Hepatocyte (in vitro differentiated cells): ENCODE measurements at regions not wholly inside any gene's neighbourhood (a gene's known extent, or its start where the extent isn't known, plus 50 kb on each side); places are given as distances from the start of the nearest gene placed in this dataset.

Experiments used
- EZH2 ChIP-seq: fragments of 200-600 bp; sonication (generic); IDR thresholded peaks from 2 replicates; pipeline ENCODE4 v1.6.1; 2016; ENCODE audit warnings: antibody characterized with exemption, mild to moderate bottlenecking, borderline replicate concordance
- EZH2phosphoT487 ChIP-seq: fragments of 200-600 bp; sonication (generic); IDR thresholded peaks from one replicate; pipeline ENCODE4 v1.6.1; 2018; ENCODE audit warnings: antibody characterized with exemption, mild to moderate bottlenecking, low read depth, moderate library complexity; ENCODE audit not compliant: unreplicated experiment, severe bottlenecking
- TF ChIP-seq, protein P1 (sequence below): fragments of 200-600 bp; sonication (generic); IDR thresholded peaks from 2 replicates; pipeline ENCODE4 v1.5.1; 2016; ENCODE audit warnings: antibody characterized with exemption, mild to moderate bottlenecking; ENCODE audit not compliant: poor library complexity

DNA sequence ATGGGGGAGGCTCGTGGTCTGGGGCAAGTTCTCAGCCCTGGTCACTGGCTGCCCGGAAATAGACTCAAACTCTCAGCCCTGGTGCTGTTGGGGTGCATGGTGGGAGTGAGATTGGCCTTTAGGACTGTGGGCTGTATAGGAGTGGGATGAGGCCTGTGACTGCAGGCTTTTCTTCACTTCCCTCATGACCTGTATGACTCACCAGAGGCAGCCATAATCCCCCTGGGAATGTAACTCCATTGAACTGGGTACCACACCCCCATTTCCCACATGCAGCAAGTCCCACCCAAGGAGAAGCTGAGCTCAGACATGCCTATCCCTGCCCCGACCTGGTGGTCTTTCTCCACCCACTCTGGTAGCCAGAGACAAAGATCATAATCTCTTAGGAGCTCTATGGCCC lies 177.7 kb upstream of the OSR1 start:
- TF ChIP-seq, protein P1, sequence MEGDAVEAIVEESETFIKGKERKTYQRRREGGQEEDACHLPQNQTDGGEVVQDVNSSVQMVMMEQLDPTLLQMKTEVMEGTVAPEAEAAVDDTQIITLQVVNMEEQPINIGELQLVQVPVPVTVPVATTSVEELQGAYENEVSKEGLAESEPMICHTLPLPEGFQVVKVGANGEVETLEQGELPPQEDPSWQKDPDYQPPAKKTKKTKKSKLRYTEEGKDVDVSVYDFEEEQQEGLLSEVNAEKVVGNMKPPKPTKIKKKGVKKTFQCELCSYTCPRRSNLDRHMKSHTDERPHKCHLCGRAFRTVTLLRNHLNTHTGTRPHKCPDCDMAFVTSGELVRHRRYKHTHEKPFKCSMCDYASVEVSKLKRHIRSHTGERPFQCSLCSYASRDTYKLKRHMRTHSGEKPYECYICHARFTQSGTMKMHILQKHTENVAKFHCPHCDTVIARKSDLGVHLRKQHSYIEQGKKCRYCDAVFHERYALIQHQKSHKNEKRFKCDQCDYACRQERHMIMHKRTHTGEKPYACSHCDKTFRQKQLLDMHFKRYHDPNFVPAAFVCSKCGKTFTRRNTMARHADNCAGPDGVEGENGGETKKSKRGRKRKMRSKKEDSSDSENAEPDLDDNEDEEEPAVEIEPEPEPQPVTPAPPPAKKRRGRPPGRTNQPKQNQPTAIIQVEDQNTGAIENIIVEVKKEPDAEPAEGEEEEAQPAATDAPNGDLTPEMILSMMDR: no peak
- TF ChIP-seq EZH2phosphoT487 (no peak), EZH2 (no peak)
